ENCODE measurements at regions not wholly inside any gene's neighbourhood (a gene's known extent, or its start where the extent isn't known, plus 50 kb on each side); places are given as distances from the start of the nearest gene placed in this dataset.

- TF ChIP-seq CTCF (IDR thresholded peaks at IDR 0.05; ENCODE audit: low read depth, low read length) (no peak), MAX (IDR thresholded peaks at IDR 0.05; ENCODE audit: low read depth, low read length) (no peak), POLR2A (IDR thresholded peaks at IDR 0.05; ENCODE audit: extremely low read depth, insufficient read length) (no peak)
Measured at GRCh38 chr20:6495907-6496306, 271.6 kb upstream of the BMP2 start.

Data from NB4 (cell line).